Upper lobe of right lung (tissue), 1 donor: ENCODE measurements at regions not wholly inside any gene's neighbourhood (a gene's known extent, or its start where the extent isn't known, plus 50 kb on each side); places are given as distances from the start of the nearest gene placed in this dataset.
A peak's percentile ranks its signal among the peaks of the same experiment; 100 is the strongest.
"Not testable (repeated sequence)": the region's sequence is repeated elsewhere in the genome, so short reads cannot be mapped to it uniquely, and the experiment has no call there.

ENCODE experiments used
- ATAC-seq: fragments of 200-7000 bp; cut with Tn5 transposase; one replicate; pipeline ENCODE4 v1.9.1; 2020; ENCODE audit warnings: mild to moderate bottlenecking, moderate library complexity
- DNase-seq: peaks from one replicate; pipeline ENCODE4 v3.0.0-alpha.2; 2020
- H3K27ac ChIP-seq: fragments of 200-600 bp; one replicate; pipeline ENCODE4 v1.8.0; 2022
- H3K27me3 ChIP-seq: fragments of 200-600 bp; one replicate; pipeline ENCODE4 v1.8.0; 2022; ENCODE audit warnings: mild to moderate bottlenecking
- H3K36me3 ChIP-seq: fragments of 200-600 bp; one replicate; pipeline ENCODE4 v1.8.0; 2022
- H3K4me1 ChIP-seq: fragments of 200-600 bp; one replicate; pipeline ENCODE4 v1.8.0; 2022
- H3K4me3 ChIP-seq: fragments of 200-600 bp; one replicate; pipeline ENCODE4 v1.8.0; 2022; ENCODE audit warnings: mild to moderate bottlenecking
- H3K9me3 ChIP-seq: fragments of 200-600 bp; one replicate; pipeline ENCODE4 v1.8.0; 2022
- CTCF ChIP-seq: fragments of 200-600 bp; IDR thresholded peaks from one replicate; pipeline ENCODE4 v1.8.0; 2022; ENCODE audit warnings: antibody characterized with exemption
- intact Hi-C: fragments of 100-400 bp; cut with DNase I; formaldehyde crosslinking; loops from one replicate; pipeline ENCODE4 v1.11.0; 2022
- donor health status: DM: no; HTN: yes; CAD: no; lungs with severe emphysema.

GRCh38 chr14:105605464-105606304, 79.3 kb downstream of the TMEM121 start:
- H3K27ac ChIP-seq = no peak overlapping the region
- no peaks in the 10 kb centered on the region for H3K4me1 ChIP-seq
- no peaks in the 10 kb centered on the region for H3K9me3 ChIP-seq
- DNase-seq (no peak), ATAC-seq (no peak)
- no peaks in the 10 kb centered on the region for H3K27me3 ChIP-seq
- no peak overlapping the region for H3K4me3 ChIP-seq
- intact Hi-C loops = no loop called here
- no peak for TF ChIP-seq CTCF
- H3K36me3 ChIP-seq = no peaks in the 10 kb centered on the region

GRCh38 chr14:105606305-105606975, 80.1 kb downstream of the TMEM121 start:
- H3K27me3 ChIP-seq, ATAC-seq, H3K27ac ChIP-seq, DNase-seq, H3K36me3 ChIP-seq, H3K9me3 ChIP-seq, H3K4me1 ChIP-seq, intact Hi-C loops, H3K4me3 ChIP-seq: not testable (repeated sequence)

GRCh38 chr14:105607025-105607424, 80.6 kb downstream of the TMEM121 start:
- H3K9me3 ChIP-seq, intact Hi-C loops, H3K36me3 ChIP-seq, H3K4me1 ChIP-seq, ATAC-seq, DNase-seq, H3K4me3 ChIP-seq, H3K27me3 ChIP-seq, H3K27ac ChIP-seq: not testable (repeated sequence)

GRCh38 chr14:105614987-105615386, 88.6 kb downstream of the TMEM121 start:
- H3K9me3 ChIP-seq, H3K27ac ChIP-seq, DNase-seq, intact Hi-C loops, H3K4me1 ChIP-seq, H3K27me3 ChIP-seq, ATAC-seq, H3K4me3 ChIP-seq, H3K36me3 ChIP-seq: not testable (repeated sequence)

- H3K4me1 ChIP-seq, H3K9me3 ChIP-seq, H3K27me3 ChIP-seq, H3K36me3 ChIP-seq, intact Hi-C loops, H3K4me3 ChIP-seq, H3K27ac ChIP-seq: not testable (repeated sequence)
- DNase-seq (peak; percentile 65), ATAC-seq (peak; percentile 42)
Observed at GRCh38 chr14:105615986-105616801, 89.8 kb downstream of the TMEM121 start.

- intact Hi-C loops = no loop called here
Observed at GRCh38 chr14:105616802-105617192, 90.4 kb downstream of the TMEM121 start.

More at GRCh38 chr14:105616802-105617192, 90.4 kb downstream of the TMEM121 start:
- H3K27ac ChIP-seq = no peak overlapping the region
- H3K27me3 ChIP-seq = no peaks in the 10 kb centered on the region
- no peak for TF ChIP-seq CTCF
- H3K9me3 ChIP-seq = no peaks in the 10 kb centered on the region
- no peaks in the 10 kb centered on the region for H3K36me3 ChIP-seq
- ATAC-seq (peak; percentile 44), DNase-seq (peak; percentile 67)
- H3K4me1 ChIP-seq = no peaks in the 10 kb centered on the region
- no peak overlapping the region for H3K4me3 ChIP-seq
